IgD-negative memory B cell (primary cell): ENCODE measurements at regions not wholly inside any gene's neighbourhood (a gene's known extent, or its start where the extent isn't known, plus 50 kb on each side); places are given as distances from the start of the nearest gene placed in this dataset.

Source experiments
- H3K27ac Mint-ChIP-seq, 3 donors: one replicate each; pipeline ENCODE4 v1.8.0; 2020 to 2022; ENCODE audit warnings: mild to moderate bottlenecking in 3 of 3, mixed read lengths in 3 of 3, moderate library complexity in 1 of 3
- H3K27me3 Mint-ChIP-seq: one replicate; pipeline ENCODE4 v1.8.0; 2021; ENCODE audit warnings: mixed read lengths
- H3K36me3 Mint-ChIP-seq: one replicate; pipeline ENCODE4 v1.8.0; 2020; ENCODE audit warnings: mild to moderate bottlenecking, mixed read lengths
- H3K4me1 Mint-ChIP-seq, 3 donors: one replicate each; pipeline ENCODE4 v1.8.0; 2020 to 2022; ENCODE audit warnings: mixed read lengths in 3 of 3, mild to moderate bottlenecking in 1 of 3
- H3K4me3 Mint-ChIP-seq, 4 donors: one replicate each; pipeline ENCODE4 v1.8.0; 2020 to 2022; ENCODE audit warnings: mild to moderate bottlenecking in 4 of 4, mixed read lengths in 4 of 4, moderate library complexity in 3 of 4
- H3K9me3 Mint-ChIP-seq, 3 donors: one replicate each; pipeline ENCODE4 v1.8.0; 2020 to 2021; ENCODE audit warnings: mixed read lengths in 3 of 3, mild to moderate bottlenecking in 1 of 3

DNA sequence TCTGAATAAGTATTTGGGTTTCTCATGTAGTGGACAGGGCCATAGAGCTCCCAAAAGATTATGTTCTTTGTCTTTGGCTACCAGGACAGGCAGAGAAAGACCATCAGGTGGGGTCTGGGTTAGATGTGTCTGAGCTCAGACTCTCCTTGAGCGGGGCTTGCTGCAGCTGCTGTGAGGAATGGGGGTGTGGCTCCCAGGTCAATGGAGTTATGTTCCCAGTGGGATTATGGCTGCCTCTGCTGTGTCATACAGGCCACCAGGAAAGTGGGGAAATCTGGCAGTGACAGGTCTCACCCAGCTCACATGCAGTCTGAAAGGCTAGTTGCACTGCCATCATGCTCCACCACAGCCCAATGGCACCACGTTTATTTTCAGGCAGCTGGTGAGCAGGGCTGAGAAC lies 97.0 kb upstream of the FERD3L start:
- peaks cover 0 to 4% (median 0%) of the 10 kb centered on the region in 3 donors for H3K9me3 Mint-ChIP-seq
- no peak overlapping the region for H3K4me3 Mint-ChIP-seq
- H3K27me3 Mint-ChIP-seq = no peaks in the 10 kb centered on the region
- H3K4me1 Mint-ChIP-seq = no peaks in the 10 kb centered on the region
- no peak overlapping the region for H3K27ac Mint-ChIP-seq
- no peaks in the 10 kb centered on the region for H3K36me3 Mint-ChIP-seq

DNA sequence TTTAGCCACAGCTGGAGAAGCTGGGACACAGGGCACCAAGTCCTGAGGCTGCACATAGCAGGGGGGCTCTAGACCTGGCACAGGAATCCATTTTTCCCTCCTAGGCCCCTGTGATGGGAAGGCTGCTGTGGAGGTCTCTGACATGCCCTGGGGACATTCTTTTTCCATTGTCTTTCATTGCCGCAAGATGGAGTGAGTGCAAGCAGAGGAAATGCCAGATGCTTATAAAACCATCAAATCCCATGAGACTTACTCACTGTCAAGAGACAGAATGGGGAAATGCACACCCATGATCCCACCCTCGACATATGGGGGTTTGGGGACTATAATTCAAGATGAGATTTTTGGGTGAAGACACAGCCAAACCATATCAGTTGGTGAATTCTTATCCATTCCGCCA lies 94.7 kb upstream of the FERD3L start:
- H3K36me3 Mint-ChIP-seq = no peaks in the 10 kb centered on the region
- no peak overlapping the region for H3K27ac Mint-ChIP-seq
- H3K27me3 Mint-ChIP-seq = no peaks in the 10 kb centered on the region
- H3K9me3 Mint-ChIP-seq = peaks cover 0 to 4% (median 0%) of the 10 kb centered on the region in 3 donors
- H3K4me3 Mint-ChIP-seq = no peak overlapping the region
- peaks cover 0 to 1% (median 0%) of the 10 kb centered on the region in 3 donors for H3K4me1 Mint-ChIP-seq

DNA sequence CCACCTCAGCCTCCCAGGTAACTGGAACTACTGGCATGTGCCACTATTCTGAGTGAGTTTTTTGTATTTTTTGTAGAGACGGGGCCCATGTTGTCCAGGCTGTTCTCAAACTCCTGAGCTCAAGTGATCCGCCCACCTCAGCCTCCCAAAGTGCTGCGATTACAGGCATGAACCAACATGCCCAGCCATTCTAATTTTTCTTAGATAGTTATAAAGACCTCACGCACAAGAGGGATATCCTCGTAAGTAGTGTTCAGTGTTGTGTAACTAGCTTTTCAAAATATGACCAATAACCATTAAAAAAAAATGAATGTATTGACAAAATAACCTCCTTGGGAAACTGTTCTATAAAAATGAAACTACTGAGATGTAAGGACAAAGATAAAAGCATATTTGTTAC lies 90.5 kb upstream of the FERD3L start:
- H3K27me3 Mint-ChIP-seq = no peaks in the 10 kb centered on the region
- H3K4me1 Mint-ChIP-seq = peaks cover 0 to 1% (median 0%) of the 10 kb centered on the region in 3 donors
- H3K4me3 Mint-ChIP-seq = no peak overlapping the region
- peaks cover 0 to 7% (median 0%) of the 10 kb centered on the region in 3 donors for H3K9me3 Mint-ChIP-seq
- no peaks in the 10 kb centered on the region for H3K36me3 Mint-ChIP-seq
- H3K27ac Mint-ChIP-seq = no peak overlapping the region

DNA sequence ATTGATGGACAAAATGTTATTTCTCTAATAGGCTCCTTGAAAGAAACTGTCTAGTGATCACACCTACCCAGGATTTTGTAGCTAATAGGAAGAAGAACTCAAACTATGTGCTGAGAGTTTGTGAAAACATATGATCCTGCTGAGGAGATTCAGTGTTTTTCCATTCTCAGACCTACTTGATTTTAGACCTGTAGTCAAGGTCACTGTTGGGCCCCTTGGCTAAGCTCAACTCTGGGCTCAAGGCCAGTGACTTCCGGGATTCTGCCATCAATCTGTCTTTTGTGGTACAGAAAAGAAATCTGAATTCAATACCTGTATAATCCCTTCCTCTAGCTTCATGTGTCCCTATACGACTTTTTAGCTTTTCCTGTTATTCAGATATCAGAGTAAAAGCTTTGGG lies 79.7 kb upstream of the FERD3L start:
- Mint-ChIP-seq H3K4me1 (no peaks in the 10 kb centered on the region), H3K27me3 (peaks cover 1% of the 10 kb centered on the region), H3K36me3 (no peaks in the 10 kb centered on the region), H3K27ac (no peak overlapping the region), H3K4me3 (no peak overlapping the region), H3K9me3 (peaks cover 2 to 4% (median 3%) of the 10 kb centered on the region in 3 donors)

DNA sequence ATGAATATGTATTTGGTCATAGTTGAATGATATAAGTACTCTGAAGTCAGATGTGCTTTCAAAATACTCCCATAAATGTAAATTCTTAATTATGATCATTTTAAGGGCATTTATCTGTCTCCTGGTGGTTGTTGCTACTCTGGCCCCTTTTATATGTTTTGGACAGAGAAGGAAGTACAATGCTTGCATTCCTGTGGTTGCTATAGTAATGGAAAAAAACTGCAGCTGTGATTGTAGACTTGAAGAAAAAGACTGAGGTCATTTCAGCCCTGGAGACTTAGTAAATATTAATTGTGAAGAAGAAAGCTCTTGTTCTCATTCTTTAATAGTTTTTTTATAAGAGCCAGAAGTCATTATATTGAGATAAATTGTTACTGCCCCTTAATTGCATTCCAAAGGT lies 70.2 kb upstream of the FERD3L start:
- Mint-ChIP-seq H3K27ac (no peak overlapping the region), H3K27me3 (peaks cover 2% of the 10 kb centered on the region), H3K9me3 (peaks cover 0 to 7% (median 3%) of the 10 kb centered on the region in 3 donors), H3K4me1 (no peaks in the 10 kb centered on the region), H3K36me3 (peaks cover 2% of the 10 kb centered on the region), H3K4me3 (no peak overlapping the region)

- Mint-ChIP-seq H3K36me3 (peaks cover 2% of the 10 kb centered on the region), H3K4me3 (no peak overlapping the region), H3K27ac (no peak overlapping the region), H3K9me3 (peaks cover 0 to 9% (median 2%) of the 10 kb centered on the region in 3 donors), H3K4me1 (no peaks in the 10 kb centered on the region), H3K27me3 (peaks cover 2% of the 10 kb centered on the region)
Observed at GRCh38 chr7:19213746-19214145, 68.5 kb upstream of the FERD3L start.

- H3K27ac Mint-ChIP-seq = no peak overlapping the region
- no peak overlapping the region for H3K4me3 Mint-ChIP-seq
- peaks cover 0 to 6% (median 0%) of the 10 kb centered on the region in 3 donors for H3K9me3 Mint-ChIP-seq
- peaks cover 2% of the 10 kb centered on the region for H3K36me3 Mint-ChIP-seq
- no peaks in the 10 kb centered on the region for H3K4me1 Mint-ChIP-seq
- H3K27me3 Mint-ChIP-seq = peaks cover 2% of the 10 kb centered on the region
Observed at GRCh38 chr7:19210893-19211413, 65.7 kb upstream of the FERD3L start.

- Mint-ChIP-seq H3K4me3 (no peak overlapping the region), H3K27ac (no peak overlapping the region), H3K4me1 (no peaks in the 10 kb centered on the region), H3K27me3 (peaks cover 2% of the 10 kb centered on the region), H3K36me3 (peaks cover 2% of the 10 kb centered on the region), H3K9me3 (peaks cover 0 to 6% (median 0%) of the 10 kb centered on the region in 3 donors)
Observed at GRCh38 chr7:19209166-19209696, 64.0 kb upstream of the FERD3L start.

DNA sequence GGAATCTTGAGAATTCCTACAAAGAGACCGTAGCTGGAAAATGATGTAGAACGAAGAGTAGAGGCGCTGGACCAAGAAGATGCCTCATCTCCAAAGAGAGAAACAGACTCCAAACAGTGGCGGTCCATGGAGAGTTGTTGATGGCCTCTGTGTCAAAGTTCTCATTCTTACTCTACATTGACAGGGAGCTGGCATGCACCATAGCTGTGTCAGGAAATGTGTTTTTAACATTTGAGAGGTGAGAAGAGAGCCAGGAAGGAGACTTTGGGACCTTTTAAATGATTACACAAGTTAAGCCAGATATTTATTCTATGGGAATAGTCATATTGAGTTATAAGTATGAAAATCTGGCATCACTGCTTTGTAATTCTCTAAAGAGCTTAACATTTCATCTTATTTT lies 61.5 kb upstream of the FERD3L start:
- H3K27ac Mint-ChIP-seq = no peak overlapping the region
- no peak overlapping the region for H3K4me3 Mint-ChIP-seq
- no peaks in the 10 kb centered on the region for H3K27me3 Mint-ChIP-seq
- peaks cover 2% of the 10 kb centered on the region for H3K36me3 Mint-ChIP-seq
- H3K9me3 Mint-ChIP-seq = peaks cover 0 to 3% (median 0%) of the 10 kb centered on the region in 3 donors
- H3K4me1 Mint-ChIP-seq = no peaks in the 10 kb centered on the region

- H3K27ac Mint-ChIP-seq = no peak overlapping the region
- H3K4me3 Mint-ChIP-seq = no peak overlapping the region
- H3K4me1 Mint-ChIP-seq = no peaks in the 10 kb centered on the region
- H3K27me3 Mint-ChIP-seq = no peaks in the 10 kb centered on the region
- H3K9me3 Mint-ChIP-seq = peaks cover 0 to 4% (median 0%) of the 10 kb centered on the region in 3 donors
- no peaks in the 10 kb centered on the region for H3K36me3 Mint-ChIP-seq
Observed at GRCh38 chr7:19203686-19204085, 58.5 kb upstream of the FERD3L start.

- Mint-ChIP-seq H3K27ac (no peak overlapping the region), H3K4me1 (no peaks in the 10 kb centered on the region), H3K4me3 (no peak overlapping the region)
Observed at GRCh38 chr7:19202599-19202998, 57.4 kb upstream of the FERD3L start.

More at GRCh38 chr7:19202599-19202998, 57.4 kb upstream of the FERD3L start:
- H3K36me3 Mint-ChIP-seq = no peaks in the 10 kb centered on the region
- peaks cover 0 to 4% (median 0%) of the 10 kb centered on the region in 3 donors for H3K9me3 Mint-ChIP-seq
- no peaks in the 10 kb centered on the region for H3K27me3 Mint-ChIP-seq
